Adipocyte (in vitro differentiated cells): ENCODE measurements at regions not wholly inside any gene's neighbourhood (a gene's known extent, or its start where the extent isn't known, plus 50 kb on each side); places are given as distances from the start of the nearest gene placed in this dataset.

Source experiments
- DNase-seq: peaks from one replicate; pipeline ENCODE4 v3.0.0-alpha.2; 2015; ENCODE audit warnings: low read depth
- H3K27me3 ChIP-seq: replicated peaks from 2 replicates; pipeline ENCODE4 v1.7.0; 2013; ENCODE audit warnings: mild to moderate bottlenecking, low read length, moderate library complexity; ENCODE audit not compliant: control insufficient read depth, insufficient read depth
- H3K36me3 ChIP-seq: 2 replicates; pipeline ENCODE4 v1.7.0; 2013; ENCODE audit warnings: low read length, mild to moderate bottlenecking, moderate library complexity; ENCODE audit not compliant: control insufficient read depth, insufficient read depth, severe bottlenecking
- H3K4me1 ChIP-seq: 2 replicates; pipeline ENCODE4 v1.7.0; 2013; ENCODE audit warnings: mild to moderate bottlenecking, low read length, moderate library complexity; ENCODE audit not compliant: control insufficient read depth, insufficient read depth
- H3K4me3 ChIP-seq: 2 replicates; pipeline ENCODE4 v1.7.0; 2013; ENCODE audit warnings: mild to moderate bottlenecking, low read length, moderate library complexity
- H3K9ac ChIP-seq: 2 replicates; pipeline ENCODE4 v1.7.0; 2013; ENCODE audit warnings: mild to moderate bottlenecking, low read length, moderate library complexity
- H3K9me3 ChIP-seq: 2 replicates; pipeline ENCODE4 v1.7.0; 2013; ENCODE audit warnings: mild to moderate bottlenecking, low read length, moderate library complexity; ENCODE audit not compliant: control insufficient read depth

DNA sequence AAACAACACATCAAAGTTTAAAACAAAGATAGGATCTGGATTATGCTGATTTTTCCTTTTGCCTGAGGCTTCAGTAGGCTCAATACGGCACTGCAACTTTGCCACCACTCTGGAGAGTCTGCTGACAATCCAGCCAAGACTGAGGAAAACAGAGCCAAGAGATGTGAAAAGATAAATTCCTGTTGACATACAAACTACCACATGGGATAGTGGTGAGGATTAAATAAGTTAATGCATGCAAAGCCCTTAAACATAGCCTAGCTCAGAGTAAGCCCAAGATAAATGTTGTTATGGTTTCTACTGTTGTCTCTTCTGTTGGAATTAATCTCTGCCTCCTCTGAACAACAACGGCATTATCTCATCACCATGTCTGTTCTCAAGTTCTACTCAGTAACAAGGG lies 245.9 kb upstream of the LMCD1 start:
- Histone ChIP-seq H3K4me1 (no peaks in the 10 kb centered on the region), H3K4me3 (no peak overlapping the region), H3K9ac (no peak overlapping the region), H3K9me3 (peaks cover 8% of the 10 kb centered on the region), H3K27me3 (no peaks in the 10 kb centered on the region), H3K36me3 (no peaks in the 10 kb centered on the region)
- DNase-seq = no peak

DNA sequence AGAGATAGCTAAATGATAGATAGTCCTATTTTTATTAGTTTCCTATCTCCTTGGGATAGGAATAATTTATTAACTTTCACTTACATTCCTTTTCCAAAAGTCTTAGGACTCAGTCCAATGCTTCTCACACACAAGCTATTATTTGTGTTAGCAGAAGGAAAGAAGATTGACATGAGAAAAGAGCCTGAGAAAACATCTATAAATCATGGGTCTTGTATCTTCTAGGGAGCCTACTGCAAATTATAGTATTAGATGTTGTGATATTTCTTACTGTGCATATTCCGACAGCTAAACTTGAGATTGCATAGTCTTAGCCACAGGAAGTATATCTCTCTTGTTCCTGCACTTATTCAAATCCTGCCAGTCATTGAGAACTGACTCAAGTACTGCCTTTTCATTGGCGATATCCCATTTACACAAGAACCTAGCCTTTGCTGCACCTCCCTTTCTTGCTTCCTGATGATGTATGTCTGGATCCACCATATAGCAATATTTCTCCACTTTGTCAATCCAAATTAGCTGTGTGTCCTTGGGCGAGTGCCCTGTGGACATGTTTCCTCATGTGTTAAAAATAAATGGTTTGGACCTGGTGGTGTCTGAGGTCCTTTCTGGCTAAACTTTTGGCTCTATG lies 245.1 kb upstream of the LMCD1 start:
- Histone ChIP-seq H3K4me3 (no peak overlapping the region), H3K9me3 (peaks cover 11% of the 10 kb centered on the region), H3K4me1 (no peaks in the 10 kb centered on the region), H3K9ac (no peak overlapping the region), H3K27me3 (no peaks in the 10 kb centered on the region), H3K36me3 (no peaks in the 10 kb centered on the region)
- DNase-seq = no peak

DNA sequence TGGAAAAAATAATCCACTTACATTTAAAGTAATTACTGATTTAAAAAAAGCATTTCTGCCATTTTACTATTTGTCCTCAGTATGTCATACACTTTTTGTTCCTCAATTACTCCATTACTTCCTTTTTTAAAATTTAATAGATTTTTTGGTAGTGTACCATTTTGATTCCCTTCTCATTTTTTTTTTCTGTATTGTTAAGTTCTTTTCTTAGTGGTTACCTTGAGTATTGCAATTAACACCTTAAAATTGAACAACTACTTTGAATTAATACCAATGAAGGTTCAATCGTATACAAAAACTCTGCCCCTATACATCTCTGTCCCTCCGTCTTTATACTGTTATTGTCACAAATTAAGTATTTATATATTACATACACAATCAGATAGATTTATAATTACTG lies 240.6 kb upstream of the LMCD1 start:
- Histone ChIP-seq H3K9me3 (peaks cover 11% of the 10 kb centered on the region), H3K9ac (no peak overlapping the region), H3K4me1 (no peaks in the 10 kb centered on the region), H3K4me3 (no peak overlapping the region), H3K27me3 (no peaks in the 10 kb centered on the region), H3K36me3 (no peaks in the 10 kb centered on the region)
- DNase-seq = no peak

DNA sequence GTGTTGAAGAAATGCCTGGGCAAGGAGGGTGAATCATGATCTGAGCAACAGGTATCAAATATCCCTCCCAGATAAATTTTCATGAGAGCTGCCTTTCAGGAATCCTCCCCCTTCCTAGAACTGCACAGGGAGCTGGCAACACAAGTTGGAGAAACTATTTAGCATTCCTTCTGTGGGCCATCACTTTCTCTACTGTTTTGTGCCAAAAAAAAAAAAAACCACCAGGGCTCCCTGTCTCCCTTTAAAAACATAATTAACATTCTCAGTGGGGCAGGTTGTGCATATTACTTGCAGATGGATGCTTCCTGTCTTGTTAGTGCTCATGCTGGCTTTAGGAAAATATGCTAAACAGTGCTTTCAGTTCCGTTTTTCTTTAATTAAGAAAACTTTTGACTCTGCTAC lies 234.9 kb upstream of the LMCD1 start:
- Histone ChIP-seq H3K36me3 (no peaks in the 10 kb centered on the region), H3K9me3 (peaks cover 5% of the 10 kb centered on the region), H3K9ac (no peak overlapping the region), H3K4me1 (no peaks in the 10 kb centered on the region), H3K4me3 (no peak overlapping the region), H3K27me3 (no peaks in the 10 kb centered on the region)
- no peak for DNase-seq

DNA sequence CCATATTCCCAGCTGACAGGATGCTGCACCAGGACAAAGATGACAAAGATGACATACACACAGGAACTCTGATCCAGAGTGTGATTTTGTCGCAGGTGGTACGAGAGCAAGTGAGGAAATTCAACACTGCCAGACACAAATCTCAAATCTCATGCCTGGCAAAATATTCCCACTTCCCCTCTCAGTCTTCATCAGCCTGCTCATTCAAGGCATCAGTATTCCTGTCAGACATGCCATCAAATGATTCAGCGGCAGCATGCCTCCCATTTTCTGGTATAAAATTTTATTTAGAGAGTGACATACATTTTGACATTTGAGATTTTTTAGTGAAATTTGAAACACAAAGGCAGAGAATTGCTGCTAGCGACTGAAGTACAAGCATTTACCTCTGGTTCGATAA lies 228.1 kb upstream of the LMCD1 start:
- no peak overlapping the region for H3K4me3 ChIP-seq
- H3K4me1 ChIP-seq = no peaks in the 10 kb centered on the region
- no peak overlapping the region for H3K9ac ChIP-seq
- H3K36me3 ChIP-seq = no peaks in the 10 kb centered on the region
- peaks cover 9% of the 10 kb centered on the region for H3K9me3 ChIP-seq
- no peak for DNase-seq
- peaks cover 2% of the 10 kb centered on the region for H3K27me3 ChIP-seq

DNA sequence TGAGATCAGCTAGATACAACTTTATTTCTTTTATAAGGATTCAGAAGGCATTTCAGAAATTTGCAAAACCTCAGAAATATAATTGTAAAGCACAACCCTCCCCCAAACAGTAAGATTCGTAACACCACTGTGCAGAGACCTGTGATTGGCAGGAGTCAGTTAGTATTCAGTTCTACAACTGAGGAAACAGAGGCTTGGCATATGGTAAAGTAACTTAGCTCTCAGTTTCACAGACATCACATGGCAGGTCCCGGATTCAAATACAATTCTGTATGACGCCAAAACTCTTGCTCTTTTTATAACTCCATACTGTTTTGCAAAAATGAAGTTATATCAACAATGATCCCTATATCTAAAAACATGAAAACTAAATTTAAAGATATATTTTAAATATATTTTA lies 225.6 kb upstream of the LMCD1 start:
- peaks cover 7% of the 10 kb centered on the region for H3K9me3 ChIP-seq
- H3K4me1 ChIP-seq = no peaks in the 10 kb centered on the region
- H3K4me3 ChIP-seq = no peak overlapping the region
- DNase-seq = no peak
- H3K9ac ChIP-seq = no peak overlapping the region
- no peaks in the 10 kb centered on the region for H3K36me3 ChIP-seq
- H3K27me3 ChIP-seq = peaks cover 7% of the 10 kb centered on the region

DNA sequence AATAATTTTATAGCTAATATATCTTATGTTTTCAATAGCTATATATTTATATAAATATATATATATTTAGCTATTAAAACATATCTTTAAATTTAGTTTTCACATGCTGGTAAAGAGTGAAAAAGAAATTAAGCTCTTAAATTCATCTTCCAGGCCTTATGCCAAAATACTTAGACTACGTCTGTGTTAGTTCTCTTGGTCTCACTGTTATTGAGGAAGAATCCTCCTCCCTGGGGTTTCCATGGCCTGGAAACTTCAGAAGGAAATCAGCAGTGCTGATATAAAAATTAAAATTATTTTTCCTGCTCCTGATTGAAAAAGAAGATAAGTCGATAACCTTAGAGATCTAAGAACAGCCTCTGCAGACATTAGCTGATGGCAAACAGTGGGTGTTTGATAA lies 225.1 kb upstream of the LMCD1 start:
- no peaks in the 10 kb centered on the region for H3K36me3 ChIP-seq
- peaks cover 4% of the 10 kb centered on the region for H3K9me3 ChIP-seq
- DNase-seq = no peak
- peaks cover 7% of the 10 kb centered on the region for H3K27me3 ChIP-seq
- no peak overlapping the region for H3K4me3 ChIP-seq
- no peaks in the 10 kb centered on the region for H3K4me1 ChIP-seq
- no peak overlapping the region for H3K9ac ChIP-seq

DNA sequence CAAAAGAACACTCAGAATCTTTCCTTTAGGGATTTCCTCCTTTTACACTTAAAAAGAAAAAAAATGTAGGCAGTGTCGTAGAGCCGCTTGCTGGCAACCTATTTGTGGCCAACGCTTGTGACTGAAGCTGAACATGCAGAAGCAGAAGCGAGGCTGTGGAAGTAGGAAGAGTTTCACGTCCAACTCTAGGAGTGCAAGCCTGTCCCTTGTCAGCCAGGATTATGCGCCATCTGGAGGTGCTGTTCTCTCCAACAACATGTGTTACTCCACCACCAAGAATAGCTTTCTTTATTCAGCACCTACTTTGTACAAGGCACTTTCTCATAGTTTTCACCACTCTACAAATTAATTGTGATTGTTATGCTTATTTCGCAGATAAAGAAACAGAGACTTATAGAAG lies 223.2 kb upstream of the LMCD1 start:
- no peaks in the 10 kb centered on the region for H3K36me3 ChIP-seq
- H3K4me1 ChIP-seq = peaks cover 15% of the 10 kb centered on the region
- no peak overlapping the region for H3K9ac ChIP-seq
- DNase-seq = no peak
- peaks cover 7% of the 10 kb centered on the region for H3K27me3 ChIP-seq
- no peaks in the 10 kb centered on the region for H3K9me3 ChIP-seq
- H3K4me3 ChIP-seq = no peak overlapping the region

DNA sequence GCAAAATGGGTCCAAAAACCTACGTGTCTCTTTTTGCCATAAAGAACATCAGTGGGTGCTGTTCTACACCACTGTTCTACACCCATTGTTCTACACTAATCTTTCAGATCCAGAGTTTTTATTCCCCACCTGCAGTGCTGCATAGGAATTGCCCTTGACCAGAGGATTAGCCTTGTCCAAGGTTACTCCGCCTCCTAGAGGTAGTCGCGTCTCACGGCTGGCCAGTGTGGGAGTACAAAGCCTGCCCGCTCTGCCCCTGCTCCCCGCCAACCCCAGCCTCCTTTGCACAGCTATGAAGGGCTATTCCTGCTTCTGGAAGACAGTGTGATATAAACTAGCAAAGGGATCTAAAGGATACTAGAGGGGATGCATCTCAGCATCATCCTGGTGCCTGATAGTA lies 222.1 kb upstream of the LMCD1 start:
- Histone ChIP-seq H3K9me3 (no peaks in the 10 kb centered on the region), H3K4me1 (peaks cover 15% of the 10 kb centered on the region), H3K36me3 (no peaks in the 10 kb centered on the region), H3K4me3 (no peak overlapping the region), H3K27me3 (peaks cover 7% of the 10 kb centered on the region), H3K9ac (no peak overlapping the region)
- DNase-seq = no peak

DNA sequence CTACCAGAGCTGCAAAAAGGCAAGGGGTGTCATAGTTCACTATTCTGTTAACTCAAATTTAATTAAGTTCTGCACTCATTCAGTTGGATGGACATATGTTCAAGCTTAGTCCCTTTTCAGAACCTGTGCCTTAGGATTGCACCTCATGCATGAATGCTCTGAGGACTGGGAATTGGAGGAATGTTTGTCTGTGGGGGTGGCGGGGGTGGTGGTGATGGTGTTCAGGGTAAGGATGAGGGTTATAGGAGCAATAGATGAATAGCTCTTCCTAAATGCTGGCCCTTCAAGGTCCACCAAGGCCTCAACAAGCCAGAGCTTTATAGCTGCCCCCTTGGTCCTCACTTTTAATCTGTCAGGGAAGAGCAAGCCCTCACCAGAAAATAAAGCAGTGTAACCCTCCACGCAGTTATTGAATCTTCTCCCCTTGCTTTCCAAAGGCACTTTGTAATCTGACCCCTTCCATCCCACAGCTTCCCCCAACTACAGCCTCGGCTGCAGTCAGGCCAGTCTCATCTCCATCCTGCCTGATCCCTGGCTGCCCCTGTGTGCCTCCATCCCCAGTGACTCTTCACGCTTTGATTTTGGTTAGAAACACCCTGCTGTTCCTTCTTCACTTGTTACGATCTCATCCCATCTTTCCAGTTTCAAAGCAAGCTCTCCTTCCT lies 221.6 kb upstream of the LMCD1 start:
- no peak for DNase-seq
- H3K4me1 ChIP-seq = peaks cover 15% of the 10 kb centered on the region
- no peak overlapping the region for H3K4me3 ChIP-seq
- H3K36me3 ChIP-seq = no peaks in the 10 kb centered on the region
- peaks cover 7% of the 10 kb centered on the region for H3K27me3 ChIP-seq
- H3K9me3 ChIP-seq = no peaks in the 10 kb centered on the region
- no peak overlapping the region for H3K9ac ChIP-seq

DNA sequence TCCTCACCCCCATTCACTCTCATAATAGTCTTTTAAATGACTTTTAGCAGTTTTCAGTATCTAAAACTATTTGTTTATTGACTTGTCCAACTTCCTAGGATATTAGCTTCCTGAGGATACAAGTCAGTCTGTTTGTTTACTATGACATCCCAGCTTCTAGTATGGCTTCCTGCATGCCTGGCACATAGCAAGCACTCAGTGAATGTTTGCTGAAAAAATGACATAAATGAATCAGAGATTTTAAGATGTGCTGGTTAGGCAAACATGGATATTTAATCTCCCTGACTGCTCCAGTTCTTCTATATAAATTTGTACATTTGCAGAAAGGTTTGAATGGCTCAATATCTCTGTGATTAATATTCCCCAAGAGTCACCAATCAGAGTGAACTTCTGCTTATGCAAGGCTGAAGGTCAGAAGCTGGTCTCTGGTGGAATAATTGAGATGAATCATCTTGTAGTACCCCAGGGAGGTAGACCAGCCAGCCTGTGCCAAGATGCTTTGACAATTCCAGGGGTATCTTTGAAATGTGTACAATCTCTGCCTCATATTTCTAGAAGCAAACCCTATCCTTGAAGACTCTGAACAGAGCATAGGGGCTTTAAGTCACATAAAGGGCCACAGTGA lies 219.0 kb upstream of the LMCD1 start:
- Histone ChIP-seq H3K27me3 (peaks cover 7% of the 10 kb centered on the region), H3K36me3 (no peaks in the 10 kb centered on the region), H3K9me3 (no peaks in the 10 kb centered on the region), H3K4me3 (no peak overlapping the region), H3K9ac (no peak overlapping the region), H3K4me1 (peaks cover 15% of the 10 kb centered on the region)
- no peak for DNase-seq
